ENCODE measurements at regions not wholly inside any gene's neighbourhood (a gene's known extent, or its start where the extent isn't known, plus 50 kb on each side); places are given as distances from the start of the nearest gene placed in this dataset.

GRCh38 chr9:134969156-134970045 lies 51.7 kb upstream of the FCN1 start:
- H3K9me2 ChIP-seq (replicated peaks; ENCODE audit: low read length) = no peaks in the 10 kb centered on the region
- DNase-seq (no peak), ATAC-seq (no peak)
- no peak overlapping the region for H3K27ac ChIP-seq (ENCODE audit: low read length)
- intact Hi-C loops (cut with micrococcal nuclease) = no loop called here
- H3K27me3 ChIP-seq (ENCODE audit: low read length) = no peaks in the 10 kb centered on the region
- ChIA-PET POLR2A (ENCODE audit: unreplicated experiment) (no interaction called here), CTCF (no interaction called here)
- no peaks in the 10 kb centered on the region for H3K9me3 ChIP-seq (ENCODE audit: low read length)
- TF ChIP-seq CTCF (conservative IDR thresholded peaks at IDR 0.05; ENCODE audit: low read depth, low read length) (no peak), EZH2phosphoT487 (IDR thresholded peaks at IDR 0.05; ENCODE audit: borderline replicate concordance, low read length) (no peak), EZH2 (IDR thresholded peaks at IDR 0.05; ENCODE audit: low read length, unreplicated experiment) (no peak)
- no peaks in the 10 kb centered on the region for H3K4me1 ChIP-seq (ENCODE audit: insufficient read depth, low read length)
- no peaks in the 10 kb centered on the region for H3F3A ChIP-seq (ENCODE audit: low read length, unreplicated experiment)
- H3K79me2 ChIP-seq (ENCODE audit: low read length) = no peaks in the 10 kb centered on the region
- H3K9ac ChIP-seq (ENCODE audit: low read length) = no peak overlapping the region
- H2AFZ ChIP-seq (ENCODE audit: low read length) = no peak overlapping the region
- no peak overlapping the region for H3K4me2 ChIP-seq (ENCODE audit: low read length)
- no peaks in the 10 kb centered on the region for H4K20me1 ChIP-seq (ENCODE audit: low read length)
- H3K4me3 ChIP-seq (ENCODE audit: low read length) = no peak overlapping the region
- BruUV-seq (replicated peaks) = no TSS peak
- no peaks in the 10 kb centered on the region for H3K36me3 ChIP-seq (ENCODE audit: low read depth, low read length)

- DNase-seq (no peak), ATAC-seq (no peak)
- BruUV-seq (replicated peaks) = no TSS peak
- Histone ChIP-seq H3K4me3 (ENCODE audit: low read length) (no peak overlapping the region), H3K4me1 (ENCODE audit: insufficient read depth, low read length) (no peaks in the 10 kb centered on the region), H3F3A (ENCODE audit: low read length, unreplicated experiment) (no peaks in the 10 kb centered on the region), H3K4me2 (ENCODE audit: low read length) (no peak overlapping the region), H2AFZ (ENCODE audit: low read length) (no peak overlapping the region), H4K20me1 (ENCODE audit: low read length) (no peaks in the 10 kb centered on the region), H3K27me3 (ENCODE audit: low read length) (no peaks in the 10 kb centered on the region), H3K9ac (ENCODE audit: low read length) (no peak overlapping the region), H3K9me2 (replicated peaks; ENCODE audit: low read length) (no peaks in the 10 kb centered on the region), H3K9me3 (ENCODE audit: low read length) (no peaks in the 10 kb centered on the region), H3K27ac (ENCODE audit: low read length) (no peak overlapping the region), H3K79me2 (ENCODE audit: low read length) (no peaks in the 10 kb centered on the region), H3K36me3 (ENCODE audit: low read depth, low read length) (no peaks in the 10 kb centered on the region)
- intact Hi-C loops (cut with micrococcal nuclease) = no loop called here
- CTCF ChIA-PET = no interaction called here
- POLR2A ChIA-PET (ENCODE audit: unreplicated experiment) = no interaction called here
- no peak for TF ChIP-seq EZH2 (IDR thresholded peaks at IDR 0.05; ENCODE audit: low read length, unreplicated experiment)
- TF ChIP-seq CTCF (conservative IDR thresholded peaks at IDR 0.05; ENCODE audit: low read depth, low read length) = no peak
- no peak for TF ChIP-seq EZH2phosphoT487 (IDR thresholded peaks at IDR 0.05; ENCODE audit: borderline replicate concordance, low read length)
Observed at GRCh38 chr9:134970198-134970597, 52.5 kb upstream of the FCN1 start.

GRCh38 chr9:134970719-134971118 lies 53.0 kb upstream of the FCN1 start:
- Histone ChIP-seq H3K79me2 (ENCODE audit: low read length) (no peaks in the 10 kb centered on the region), H3K36me3 (ENCODE audit: low read depth, low read length) (no peaks in the 10 kb centered on the region), H4K20me1 (ENCODE audit: low read length) (no peaks in the 10 kb centered on the region), H3K9ac (ENCODE audit: low read length) (no peak overlapping the region), H3K27ac (ENCODE audit: low read length) (no peak overlapping the region), H3K9me3 (ENCODE audit: low read length) (no peaks in the 10 kb centered on the region), H2AFZ (ENCODE audit: low read length) (no peak overlapping the region), H3K9me2 (replicated peaks; ENCODE audit: low read length) (no peaks in the 10 kb centered on the region), H3K27me3 (ENCODE audit: low read length) (no peaks in the 10 kb centered on the region), H3F3A (ENCODE audit: low read length, unreplicated experiment) (no peaks in the 10 kb centered on the region), H3K4me3 (ENCODE audit: low read length) (no peak overlapping the region), H3K4me1 (ENCODE audit: insufficient read depth, low read length) (no peaks in the 10 kb centered on the region), H3K4me2 (ENCODE audit: low read length) (no peak overlapping the region)
- POLR2A ChIA-PET (ENCODE audit: unreplicated experiment) = no interaction called here
- ATAC-seq = no peak
- no peak for TF ChIP-seq CTCF (conservative IDR thresholded peaks at IDR 0.05; ENCODE audit: low read depth, low read length)
- no TSS peak for BruUV-seq (replicated peaks)
- CTCF ChIA-PET = no interaction called here
- intact Hi-C loops (cut with micrococcal nuclease) = no loop called here
- DNase-seq = no peak

All from PC-3 (cell line).